ENCODE measurements at regions not wholly inside any gene's neighbourhood (a gene's known extent, or its start where the extent isn't known, plus 50 kb on each side); places are given as distances from the start of the nearest gene placed in this dataset.

DNA sequence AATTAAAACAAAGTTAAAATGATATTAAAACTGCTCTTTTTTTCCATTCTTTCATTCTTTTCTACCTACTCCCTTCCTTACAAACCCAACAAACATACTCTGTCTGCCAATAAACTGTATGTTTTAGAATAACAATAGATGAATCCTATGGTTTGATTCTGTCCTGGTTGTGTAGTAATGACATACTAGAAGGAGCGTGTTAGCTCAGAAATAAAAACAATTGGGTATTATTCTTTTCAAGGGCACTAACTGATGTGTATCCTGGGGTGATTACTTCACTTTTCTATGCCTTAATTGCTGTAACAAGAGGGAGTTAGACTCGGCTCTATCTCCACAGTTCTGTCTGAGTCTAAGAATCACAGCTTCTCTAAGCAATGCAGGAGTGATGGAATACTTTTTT, 194.4 kb downstream of the GIPC2 start:
- no peaks in the 10 kb centered on the region for H3K27me3 Mint-ChIP-seq (ENCODE audit: low read depth in 2 of 2)
- H3K27ac ChIP-seq (ENCODE audit: low read length), result no peak overlapping the region
- ATAC-seq (no peak), DNase-seq (no peak)
- no peaks in the 10 kb centered on the region for H3K27me3 ChIP-seq (ENCODE audit: control insufficient read depth, insufficient read depth, low read length)
- H3K4me3 ChIP-seq (ENCODE audit: low read length), result no peak overlapping the region
- no peaks in the 10 kb centered on the region for H3K9me3 ChIP-seq (ENCODE audit: control insufficient read depth, insufficient read depth, low read length)
- no peaks in the 10 kb centered on the region for H3K36me3 Mint-ChIP-seq
- no peaks in the 10 kb centered on the region for H3K36me3 ChIP-seq (ENCODE audit: control insufficient read depth, insufficient read depth, low read length)
- H3K9me3 Mint-ChIP-seq, result peaks cover 11 to 18% of the 10 kb centered on the region in 2 donors
- intact Hi-C loops (cut with micrococcal nuclease), result no loop called here
- H3K4me1 ChIP-seq (ENCODE audit: control insufficient read depth, insufficient read depth, low read length), result no peaks in the 10 kb centered on the region
- H3K27ac Mint-ChIP-seq, result no peak overlapping the region
- no peaks in the 10 kb centered on the region for H3K4me1 Mint-ChIP-seq
- TF ChIP-seq, protein P1, sequence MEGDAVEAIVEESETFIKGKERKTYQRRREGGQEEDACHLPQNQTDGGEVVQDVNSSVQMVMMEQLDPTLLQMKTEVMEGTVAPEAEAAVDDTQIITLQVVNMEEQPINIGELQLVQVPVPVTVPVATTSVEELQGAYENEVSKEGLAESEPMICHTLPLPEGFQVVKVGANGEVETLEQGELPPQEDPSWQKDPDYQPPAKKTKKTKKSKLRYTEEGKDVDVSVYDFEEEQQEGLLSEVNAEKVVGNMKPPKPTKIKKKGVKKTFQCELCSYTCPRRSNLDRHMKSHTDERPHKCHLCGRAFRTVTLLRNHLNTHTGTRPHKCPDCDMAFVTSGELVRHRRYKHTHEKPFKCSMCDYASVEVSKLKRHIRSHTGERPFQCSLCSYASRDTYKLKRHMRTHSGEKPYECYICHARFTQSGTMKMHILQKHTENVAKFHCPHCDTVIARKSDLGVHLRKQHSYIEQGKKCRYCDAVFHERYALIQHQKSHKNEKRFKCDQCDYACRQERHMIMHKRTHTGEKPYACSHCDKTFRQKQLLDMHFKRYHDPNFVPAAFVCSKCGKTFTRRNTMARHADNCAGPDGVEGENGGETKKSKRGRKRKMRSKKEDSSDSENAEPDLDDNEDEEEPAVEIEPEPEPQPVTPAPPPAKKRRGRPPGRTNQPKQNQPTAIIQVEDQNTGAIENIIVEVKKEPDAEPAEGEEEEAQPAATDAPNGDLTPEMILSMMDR (IDR thresholded peaks at IDR 0.05), result no peak
- H3K4me3 Mint-ChIP-seq, result no peak overlapping the region
- WGBS (ENCODE audit: insufficient coverage), result 100% methylated on average over 1 of the region's 2 CpGs

DNA sequence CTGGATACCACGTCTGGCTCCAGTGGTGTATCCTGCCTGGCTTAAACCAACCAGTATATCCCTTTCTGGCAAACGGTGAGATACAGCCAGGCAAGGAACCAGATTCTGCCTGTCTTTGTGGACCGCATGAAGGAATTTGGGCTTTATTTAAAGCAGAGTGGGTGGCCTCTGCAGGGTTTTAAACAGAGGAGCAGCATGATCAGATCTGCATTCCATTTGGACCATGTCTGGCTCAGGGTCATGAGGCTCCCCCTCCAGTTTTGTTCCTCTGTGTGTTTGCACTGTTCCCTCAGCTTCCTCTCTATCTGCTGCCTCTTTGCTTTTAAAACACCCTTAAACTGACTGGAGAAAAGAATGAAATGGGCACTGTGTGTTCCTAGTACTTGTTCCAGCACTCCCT, 195.0 kb downstream of the GIPC2 start:
- H3K36me3 ChIP-seq (ENCODE audit: control insufficient read depth, insufficient read depth, low read length), result no peaks in the 10 kb centered on the region
- H3K27ac ChIP-seq (ENCODE audit: low read length), result no peak overlapping the region
- H3K27me3 ChIP-seq (ENCODE audit: control insufficient read depth, insufficient read depth, low read length), result no peaks in the 10 kb centered on the region
- H3K4me1 Mint-ChIP-seq, result no peaks in the 10 kb centered on the region
- no peak overlapping the region for H3K27ac Mint-ChIP-seq
- TF ChIP-seq, protein P1 (IDR thresholded peaks at IDR 0.05), result no peak
- no peaks in the 10 kb centered on the region for H3K36me3 Mint-ChIP-seq
- intact Hi-C loops (cut with micrococcal nuclease), result no loop called here
- H3K4me1 ChIP-seq (ENCODE audit: control insufficient read depth, insufficient read depth, low read length), result no peaks in the 10 kb centered on the region
- DNase-seq (no peak), ATAC-seq (no peak)
- peaks cover 8 to 16% of the 10 kb centered on the region in 2 donors for H3K9me3 Mint-ChIP-seq
- WGBS (ENCODE audit: insufficient coverage), result 73% methylated on average over 3 of the region's 3 CpGs
- H3K4me3 ChIP-seq (ENCODE audit: low read length), result no peak overlapping the region
- H3K27me3 Mint-ChIP-seq (ENCODE audit: low read depth in 2 of 2), result no peaks in the 10 kb centered on the region
- no peaks in the 10 kb centered on the region for H3K9me3 ChIP-seq (ENCODE audit: control insufficient read depth, insufficient read depth, low read length)
- no peak overlapping the region for H3K4me3 Mint-ChIP-seq

DNA sequence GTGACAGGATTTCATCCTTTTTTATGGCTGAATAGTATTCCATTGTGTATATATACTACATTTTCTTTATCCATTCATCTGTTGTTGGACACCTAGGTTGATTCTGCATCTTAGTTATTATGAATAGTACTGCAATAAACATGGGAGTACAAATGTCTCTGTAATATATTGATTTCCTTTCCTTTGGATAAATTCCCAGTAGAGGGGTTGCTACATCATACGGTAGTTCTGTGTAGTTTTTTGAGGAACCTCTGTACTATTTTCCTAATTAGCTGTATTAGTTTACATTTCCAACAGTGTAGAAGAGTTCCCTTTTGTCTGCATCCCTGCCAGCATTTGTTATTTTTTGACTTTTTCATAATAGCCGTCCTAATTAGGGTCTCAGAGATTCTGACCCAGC, 201.3 kb downstream of the GIPC2 start:
- WGBS (ENCODE audit: insufficient coverage), result 93% methylated on average over 1 of the region's 2 CpGs
- DNase-seq (no peak), ATAC-seq (no peak)
- H3K4me1 Mint-ChIP-seq, result no peaks in the 10 kb centered on the region
- intact Hi-C loops (cut with micrococcal nuclease), result no loop called here
- peaks cover 3 to 9% of the 10 kb centered on the region in 2 donors for H3K9me3 Mint-ChIP-seq
- Histone ChIP-seq H3K27ac (ENCODE audit: low read length) (no peak overlapping the region), H3K9me3 (ENCODE audit: control insufficient read depth, insufficient read depth, low read length) (no peaks in the 10 kb centered on the region), H3K4me3 (ENCODE audit: low read length) (no peak overlapping the region), H3K27me3 (ENCODE audit: control insufficient read depth, insufficient read depth, low read length) (no peaks in the 10 kb centered on the region), H3K4me1 (ENCODE audit: control insufficient read depth, insufficient read depth, low read length) (no peaks in the 10 kb centered on the region), H3K36me3 (ENCODE audit: control insufficient read depth, insufficient read depth, low read length) (no peaks in the 10 kb centered on the region)
- no peak overlapping the region for H3K27ac Mint-ChIP-seq
- H3K36me3 Mint-ChIP-seq, result no peaks in the 10 kb centered on the region
- H3K4me3 Mint-ChIP-seq, result no peak overlapping the region
- TF ChIP-seq, protein P1 (IDR thresholded peaks at IDR 0.05), result no peak
- no peaks in the 10 kb centered on the region for H3K27me3 Mint-ChIP-seq (ENCODE audit: low read depth in 2 of 2)

DNA sequence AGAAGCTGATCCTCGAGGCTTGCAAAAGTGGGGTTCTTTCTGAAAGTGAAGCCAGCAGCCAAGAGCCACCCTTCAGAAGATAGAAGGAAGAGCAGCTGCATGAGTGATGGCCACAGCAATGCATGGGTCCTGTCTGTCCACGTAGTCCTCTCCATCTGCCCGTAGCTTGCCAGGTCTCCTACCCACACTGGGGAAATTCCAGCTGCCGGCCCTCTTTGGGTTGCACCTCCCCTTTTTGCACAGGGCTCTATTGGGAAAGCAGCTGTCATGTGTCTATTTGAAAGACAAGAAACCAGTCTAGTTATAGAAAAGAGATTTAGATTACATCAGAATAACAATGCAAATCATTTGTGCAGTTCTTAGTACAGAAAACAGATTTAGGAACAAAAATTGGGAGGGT, 204.4 kb downstream of the GIPC2 start:
- no peaks in the 10 kb centered on the region for H3K27me3 ChIP-seq (ENCODE audit: control insufficient read depth, insufficient read depth, low read length)
- intact Hi-C loops (cut with micrococcal nuclease), result no loop called here
- TF ChIP-seq, protein P1 (IDR thresholded peaks at IDR 0.05), result no peak
- Mint-ChIP-seq H3K4me1 (no peaks in the 10 kb centered on the region), H3K9me3 (peaks cover 3 to 11% of the 10 kb centered on the region in 2 donors), H3K27me3 (ENCODE audit: low read depth in 2 of 2) (no peaks in the 10 kb centered on the region), H3K4me3 (no peak overlapping the region), H3K36me3 (no peaks in the 10 kb centered on the region), H3K27ac (no peak overlapping the region)
- H3K27ac ChIP-seq (ENCODE audit: low read length), result no peak overlapping the region
- no peaks in the 10 kb centered on the region for H3K4me1 ChIP-seq (ENCODE audit: control insufficient read depth, insufficient read depth, low read length)
- no peak overlapping the region for H3K4me3 ChIP-seq (ENCODE audit: low read length)
- no peaks in the 10 kb centered on the region for H3K9me3 ChIP-seq (ENCODE audit: control insufficient read depth, insufficient read depth, low read length)
- WGBS (ENCODE audit: insufficient coverage), result 57% methylated on average over 4 of the region's 4 CpGs
- H3K36me3 ChIP-seq (ENCODE audit: control insufficient read depth, insufficient read depth, low read length), result no peaks in the 10 kb centered on the region
- ATAC-seq (no peak), DNase-seq (no peak)

Measured in natural killer cell (primary cell).